Fibroblast of skin of abdomen (primary cell): ENCODE measurements at regions not wholly inside any gene's neighbourhood (a gene's known extent, or its start where the extent isn't known, plus 50 kb on each side); places are given as distances from the start of the nearest gene placed in this dataset.
"Not testable (repeated sequence)": the region's sequence is repeated elsewhere in the genome, so short reads cannot be mapped to it uniquely, and the experiment has no call there.

Experiments used
- DNase-seq: peaks from one replicate; pipeline ENCODE4 v3.0.0-alpha.2; 2013

GRCh38 chr15:62272290-62272689, 107.2 kb upstream of the C2CD4B start:
- DNase-seq, result no peak

GRCh38 chr15:62275831-62276230, 110.7 kb upstream of the C2CD4B start:
- DNase-seq, result no peak

GRCh38 chr15:62277816-62278394, 112.8 kb upstream of the C2CD4B start:
- DNase-seq, result no peak

GRCh38 chr15:62278534-62278933, 113.4 kb upstream of the C2CD4B start:
- DNase-seq, result no peak

GRCh38 chr15:62279041-62279440, 114.0 kb upstream of the C2CD4B start:
- no peak for DNase-seq

GRCh38 chr15:62280625-62281024, 115.5 kb upstream of the C2CD4B start:
- no peak for DNase-seq

- not testable (repeated sequence) for DNase-seq
These were observed 116.7 kb upstream of the C2CD4B start for GRCh38 chr15:62281801-62282200.

- peak; percentile 6 for DNase-seq
These were observed 122.2 kb upstream of the C2CD4B start for GRCh38 chr15:62287066-62287857.

GRCh38 chr15:62288361-62289017, 123.4 kb upstream of the C2CD4B start:
- no peak for DNase-seq

GRCh38 chr15:62291262-62291661, 126.2 kb upstream of the C2CD4B start:
- DNase-seq, result peak; percentile 75

GRCh38 chr15:62296756-62297507, 131.8 kb upstream of the C2CD4B start:
- DNase-seq, result no peak

- DNase-seq, result no peak
These were observed 132.4 kb upstream of the C2CD4B start for GRCh38 chr15:62297522-62297921.

GRCh38 chr15:62297933-62298332, 132.8 kb upstream of the C2CD4B start:
- DNase-seq, result no peak

GRCh38 chr15:62298811-62299210, 133.7 kb upstream of the C2CD4B start:
- DNase-seq, result no peak

- no peak for DNase-seq
These were observed 134.5 kb upstream of the C2CD4B start for GRCh38 chr15:62299541-62299940.

- DNase-seq, result peak; percentile 59
These were observed 137.0 kb upstream of the C2CD4B start for GRCh38 chr15:62301993-62302675.

- DNase-seq, result peak; percentile 81
These were observed 141.9 kb upstream of the C2CD4B start for GRCh38 chr15:62306851-62307504.

GRCh38 chr15:62307551-62307950, 142.5 kb upstream of the C2CD4B start:
- peak; percentile 88 for DNase-seq

- no peak for DNase-seq
These were observed 151.5 kb upstream of the C2CD4B start for GRCh38 chr15:62316413-62317060.

GRCh38 chr15:62320259-62320658, 155.2 kb upstream of the C2CD4B start:
- no peak for DNase-seq

GRCh38 chr15:62323353-62323890, 158.3 kb upstream of the C2CD4B start:
- no peak for DNase-seq
